OCI-LY1 (cell line): ENCODE measurements at regions not wholly inside any gene's neighbourhood (a gene's known extent, or its start where the extent isn't known, plus 50 kb on each side); places are given as distances from the start of the nearest gene placed in this dataset.

Experiments
- H2AFZ ChIP-seq: fragments of 200-600 bp; sonication (generic), shearing (Covaris generic); 2 replicates; pipeline ENCODE4 v1.6.0; 2014; ENCODE audit warnings: antibody characterized with exemption, mild to moderate bottlenecking, low read length
- H3F3A ChIP-seq: fragments of 200-600 bp; sonication (generic), shearing (Covaris generic); 2 replicates; pipeline ENCODE4 v1.6.0; 2014; ENCODE audit warnings: mild to moderate bottlenecking, antibody characterized with exemption, low read length, moderate library complexity; ENCODE audit not compliant: insufficient read depth
- H3K27ac ChIP-seq: fragments of 200-600 bp; sonication (generic); 2 replicates; pipeline ENCODE4 v1.5.1; 2014; ENCODE audit warnings: low read length, mixed run types, mild to moderate bottlenecking, low read depth; ENCODE audit not compliant: poor library complexity, severe bottlenecking
- H3K27me3 ChIP-seq: fragments of 200-600 bp; sonication (generic); 2 replicates; pipeline ENCODE4 v1.6.0; 2014; ENCODE audit warnings: antibody characterized with exemption, mild to moderate bottlenecking, low read length, moderate library complexity; ENCODE audit not compliant: insufficient read depth
- H3K36me3 ChIP-seq: fragments of 200-600 bp; sonication (generic); 2 replicates; pipeline ENCODE4 v1.6.1; 2014; ENCODE audit warnings: mild to moderate bottlenecking, antibody characterized with exemption, low read length, moderate library complexity, mixed read lengths; ENCODE audit not compliant: insufficient read depth
- H3K4me1 ChIP-seq: fragments of 200-600 bp; sonication (generic); 2 replicates; pipeline ENCODE4 v1.5.1; 2014; ENCODE audit warnings: mild to moderate bottlenecking, low read length, moderate library complexity; ENCODE audit not compliant: insufficient read depth, severe bottlenecking
- H3K4me2 ChIP-seq: fragments of 200-600 bp; sonication (generic), shearing (Covaris generic); 2 replicates; pipeline ENCODE4 v1.6.1; 2014; ENCODE audit warnings: low read length
- H3K4me3 ChIP-seq: fragments of 200-600 bp; sonication (generic); 2 replicates; pipeline ENCODE4 v1.5.1; 2014; ENCODE audit warnings: low read length, low read depth, mild to moderate bottlenecking, mixed read lengths; ENCODE audit not compliant: poor library complexity, severe bottlenecking
- H3K79me2 ChIP-seq: fragments of 200-600 bp; shearing (Covaris generic); 2 replicates; pipeline ENCODE4 v1.6.1; 2016; ENCODE audit warnings: mixed run types, low read length, mixed read lengths; ENCODE audit not compliant: insufficient read depth
- H3K9ac ChIP-seq: fragments of 200-600 bp; sonication (generic), shearing (Covaris generic); 2 replicates; pipeline ENCODE4 v1.6.1; 2014; ENCODE audit warnings: mild to moderate bottlenecking, low read length, mixed read lengths
- H3K9me2 ChIP-seq: fragments of 200-600 bp; sonication (generic), shearing (Covaris generic); 2 replicates; pipeline ENCODE4 v1.6.1; 2014; ENCODE audit warnings: low read depth, mild to moderate bottlenecking, low read length, mixed read lengths
- H3K9me3 ChIP-seq: fragments of 200-600 bp; shearing (Covaris generic); 2 replicates; pipeline ENCODE4 v1.6.1; 2014; ENCODE audit warnings: low read length, mixed read lengths
- H4K20me1 ChIP-seq: fragments of 200-600 bp; sonication (generic), shearing (Covaris generic); 2 replicates; pipeline ENCODE4 v1.6.0; 2016; ENCODE audit warnings: mild to moderate bottlenecking, low read length; ENCODE audit not compliant: insufficient read depth
- CTCF ChIP-seq: fragments of 200-600 bp; sonication (generic), shearing (Covaris generic); IDR thresholded peaks from 2 replicates; pipeline ENCODE4 v1.5.1; 2017; ENCODE audit warnings: mild to moderate bottlenecking, antibody characterized with exemption, low read length, moderate library complexity, mixed read lengths
- EZH2 ChIP-seq: fragments of 200-600 bp; sonication (generic), shearing (Covaris generic); IDR thresholded peaks from 2 replicates; pipeline ENCODE4 v1.8.0; 2017; ENCODE audit warnings: borderline replicate concordance, mixed run types, mild to moderate bottlenecking, antibody characterized with exemption, low read length, moderate library complexity, mixed read lengths

- Histone ChIP-seq H3F3A (no peaks in the 10 kb centered on the region), H3K9ac (no peak overlapping the region), H3K27ac (no peak overlapping the region), H3K4me2 (no peak overlapping the region), H3K79me2 (no peaks in the 10 kb centered on the region), H2AFZ (no peak overlapping the region), H3K4me1 (no peaks in the 10 kb centered on the region), H3K27me3 (no peaks in the 10 kb centered on the region), H3K9me3 (no peaks in the 10 kb centered on the region), H3K9me2 (no peaks in the 10 kb centered on the region), H3K36me3 (no peaks in the 10 kb centered on the region), H4K20me1 (no peaks in the 10 kb centered on the region), H3K4me3 (no peak overlapping the region)
- TF ChIP-seq CTCF (no peak), EZH2 (no peak)
Observed at GRCh38 chr3:76505202-76505845, 534.6 kb upstream of the ROBO2 start.

DNA sequence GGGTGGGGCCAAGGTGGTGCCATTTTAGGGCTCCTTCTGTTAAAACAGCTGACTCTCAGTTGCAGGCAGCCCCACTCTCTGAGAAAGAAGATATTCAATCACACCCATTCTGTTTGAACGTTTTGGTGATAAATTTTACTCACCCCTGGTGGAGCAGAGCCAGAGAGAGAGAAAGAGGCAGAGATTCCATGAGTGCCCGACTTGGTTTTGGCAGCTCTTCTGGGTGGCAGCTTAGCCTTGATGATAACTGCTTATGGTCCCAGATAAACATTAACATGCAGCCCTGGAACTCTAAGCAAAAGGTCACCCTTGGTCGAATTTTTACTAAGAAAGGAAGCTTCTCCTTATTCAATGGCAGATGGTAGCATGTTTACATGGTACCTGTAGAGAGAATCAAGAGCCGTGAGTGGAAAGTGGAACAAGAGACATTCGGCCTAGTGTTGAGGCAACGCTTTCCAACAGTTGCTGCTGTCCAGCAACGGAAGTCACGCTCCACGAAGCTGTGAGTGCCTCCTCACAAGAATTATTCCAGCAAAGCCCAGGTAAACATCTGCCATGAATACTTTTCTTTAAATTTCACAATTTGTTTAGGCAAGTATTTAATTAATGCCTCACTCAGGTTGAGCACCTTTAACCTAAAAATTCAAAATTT is 530.6 kb upstream of the ROBO2 start:
- Histone ChIP-seq H4K20me1 (no peaks in the 10 kb centered on the region), H3K9ac (no peak overlapping the region), H3F3A (no peaks in the 10 kb centered on the region), H3K27me3 (no peaks in the 10 kb centered on the region), H3K9me3 (no peaks in the 10 kb centered on the region), H3K36me3 (no peaks in the 10 kb centered on the region), H3K27ac (no peak overlapping the region), H2AFZ (no peak overlapping the region), H3K4me2 (no peak overlapping the region), H3K4me1 (no peaks in the 10 kb centered on the region), H3K4me3 (no peak overlapping the region), H3K9me2 (no peaks in the 10 kb centered on the region), H3K79me2 (no peaks in the 10 kb centered on the region)
- no peak for TF ChIP-seq CTCF
- TF ChIP-seq EZH2, result no peak

DNA sequence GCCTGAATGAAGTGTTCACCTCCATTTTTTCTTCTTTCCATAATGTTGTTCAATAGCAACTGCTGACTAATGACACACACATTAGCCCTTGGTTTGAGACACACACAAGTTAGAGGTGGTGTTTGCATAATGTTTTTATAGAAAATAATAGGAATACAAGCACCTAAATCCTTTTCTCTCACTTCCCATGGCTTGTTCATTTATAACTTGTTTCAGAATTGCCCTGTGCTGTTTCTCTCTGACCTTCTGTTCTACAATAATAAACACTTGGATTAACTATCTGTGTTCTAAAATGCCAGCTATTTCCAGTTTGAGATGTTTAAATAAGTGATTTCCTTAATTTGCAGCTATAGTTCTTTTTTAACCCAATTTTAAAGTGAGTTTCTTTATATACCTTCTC is 525.1 kb upstream of the ROBO2 start:
- no peak overlapping the region for H3K4me2 ChIP-seq

More for the DNA sequence above, 525.1 kb upstream of the ROBO2 start:
- Histone ChIP-seq H4K20me1 (no peaks in the 10 kb centered on the region), H3K4me1 (no peaks in the 10 kb centered on the region), H3K9me2 (no peaks in the 10 kb centered on the region), H3K27me3 (no peaks in the 10 kb centered on the region), H3F3A (no peaks in the 10 kb centered on the region), H3K79me2 (no peaks in the 10 kb centered on the region), H3K9me3 (no peaks in the 10 kb centered on the region), H3K9ac (no peak overlapping the region), H3K4me3 (no peak overlapping the region), H3K36me3 (no peaks in the 10 kb centered on the region), H2AFZ (no peak overlapping the region), H3K27ac (no peak overlapping the region)
- TF ChIP-seq EZH2 (no peak), CTCF (no peak)
